HG03060 (cell line): ENCODE measurements at regions not wholly inside any gene's neighbourhood (a gene's known extent, or its start where the extent isn't known, plus 50 kb on each side); places are given as distances from the start of the nearest gene placed in this dataset.
"Not testable (repeated sequence)": the region's sequence is repeated elsewhere in the genome, so short reads cannot be mapped to it uniquely, and the experiment has no call there.

Experiments used
- ATAC-seq: cut with Tn5 transposase; IDR thresholded peaks from one replicate; pipeline ENCODE4 v1.9.1; 2021; ENCODE audit warnings: low read depth, moderate number of reproducible peaks; ENCODE audit not compliant: unreplicated experiment

- ATAC-seq, result no peak
Measured at GRCh38 chr13:76632401-76633044, 253.7 kb downstream of the KCTD12 start.

DNA sequence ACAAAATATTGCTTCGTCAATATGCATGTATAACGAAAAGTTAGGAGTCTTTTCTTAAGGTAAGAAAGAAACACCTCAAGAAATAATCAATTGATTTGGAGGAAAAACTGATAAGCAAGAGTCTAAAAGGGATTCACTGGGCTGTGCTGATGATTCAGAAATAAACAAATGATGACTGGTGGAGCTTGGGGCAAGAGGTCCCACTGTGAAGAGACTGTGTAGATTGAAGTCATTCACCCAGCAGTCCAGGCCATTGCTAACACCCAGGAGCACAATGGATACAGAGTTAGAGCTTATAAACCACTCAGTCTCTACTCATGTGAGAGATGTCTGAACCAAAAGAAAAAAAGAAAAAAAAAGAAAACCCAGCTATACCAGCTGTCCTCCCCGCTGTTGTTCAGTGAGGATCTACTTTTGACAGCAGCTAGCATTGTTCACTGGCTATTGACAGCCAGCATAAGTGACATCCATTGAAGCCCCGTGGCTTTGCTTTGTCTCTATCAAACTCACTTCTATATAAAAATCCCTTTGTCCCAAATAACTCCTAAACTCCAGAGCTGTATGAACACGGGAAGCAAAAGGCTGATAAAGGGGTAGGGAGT, 255.5 kb downstream of the KCTD12 start:
- ATAC-seq, result no peak

DNA sequence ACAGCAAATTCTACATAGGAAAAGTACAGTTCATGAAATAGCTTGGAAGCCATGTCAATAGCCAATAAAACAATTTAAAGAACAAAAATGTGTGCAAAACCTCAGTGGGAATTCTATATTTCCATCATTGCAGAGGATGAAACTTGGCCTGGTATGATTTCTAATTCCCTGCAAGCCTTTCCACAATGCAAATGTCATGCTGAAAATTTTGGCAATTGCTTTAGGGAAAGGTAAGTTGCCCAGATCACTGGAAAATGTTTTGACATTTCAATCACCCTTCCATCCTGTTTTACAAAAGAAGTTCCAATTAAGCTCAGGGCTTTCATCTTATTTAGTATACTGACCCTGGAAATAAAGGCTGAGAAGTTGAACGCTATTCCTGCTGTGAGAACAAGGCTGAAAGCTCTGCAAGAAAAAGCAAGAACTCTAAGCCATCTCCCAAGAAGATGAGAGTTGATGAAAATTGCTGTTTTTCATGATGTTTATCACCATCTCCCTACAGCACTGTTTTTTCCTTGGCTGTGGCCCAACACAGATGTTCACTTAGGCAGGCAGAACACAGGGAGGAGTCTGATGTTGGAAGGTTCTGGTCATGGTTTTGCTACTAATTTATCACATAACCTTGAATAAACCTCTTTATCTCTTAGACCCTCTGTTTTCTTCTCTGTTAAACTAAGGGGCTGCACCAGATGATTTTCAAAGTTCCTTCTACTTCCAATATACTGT, 263.7 kb downstream of the KCTD12 start:
- ATAC-seq, result no peak

- no peak for ATAC-seq
Measured at GRCh38 chr13:76621705-76622104, 264.5 kb downstream of the KCTD12 start.

- ATAC-seq, result no peak
Measured at GRCh38 chr13:76620036-76620435, 266.2 kb downstream of the KCTD12 start.

DNA sequence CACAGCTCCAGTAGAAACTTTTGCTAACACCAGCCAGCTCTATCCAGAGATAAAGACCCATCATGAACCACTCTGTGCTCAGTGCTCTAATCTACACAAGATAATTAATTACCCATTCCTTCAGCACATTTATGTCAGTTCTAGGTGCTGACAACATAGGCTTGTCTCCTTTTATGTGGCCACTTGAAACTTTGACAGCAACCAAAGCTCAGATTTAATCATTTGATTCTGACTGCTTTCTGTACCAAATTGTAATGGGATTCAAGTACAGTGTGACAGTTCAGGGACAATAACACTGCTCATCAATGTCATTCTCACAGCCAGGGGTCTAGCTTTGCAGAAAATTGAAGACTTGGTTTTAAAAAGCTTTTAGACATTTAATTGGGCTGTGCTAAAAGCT, 266.6 kb downstream of the KCTD12 start:
- ATAC-seq, result no peak

- no peak for ATAC-seq
Measured at GRCh38 chr13:76610819-76611415, 275.3 kb downstream of the KCTD12 start.

DNA sequence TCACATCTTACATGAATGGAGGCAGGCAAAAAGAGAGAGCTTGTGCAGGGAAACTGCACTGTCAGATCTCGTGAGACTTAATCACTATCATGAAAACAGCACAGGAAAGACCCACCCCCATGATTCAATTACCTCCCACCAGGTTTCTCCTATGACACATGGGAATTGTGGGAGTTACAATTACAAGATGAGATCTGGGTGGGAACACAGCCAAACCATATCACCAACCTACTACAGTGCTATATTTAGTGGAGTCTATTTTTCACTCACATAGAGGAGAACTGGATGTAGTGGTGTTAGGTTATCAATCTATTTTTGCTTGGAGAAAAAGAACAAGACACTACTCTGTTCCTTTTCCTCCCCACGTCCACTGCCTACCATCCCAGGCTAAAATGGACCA, 276.6 kb downstream of the KCTD12 start:
- ATAC-seq, result no peak

- ATAC-seq, result no peak
Measured at GRCh38 chr13:76607866-76608265, 278.3 kb downstream of the KCTD12 start.

GRCh38 chr13:76600081-76600480, 286.1 kb downstream of the KCTD12 start:
- ATAC-seq, result no peak

GRCh38 chr13:76597868-76598267, 288.3 kb downstream of the KCTD12 start:
- no peak for ATAC-seq

DNA sequence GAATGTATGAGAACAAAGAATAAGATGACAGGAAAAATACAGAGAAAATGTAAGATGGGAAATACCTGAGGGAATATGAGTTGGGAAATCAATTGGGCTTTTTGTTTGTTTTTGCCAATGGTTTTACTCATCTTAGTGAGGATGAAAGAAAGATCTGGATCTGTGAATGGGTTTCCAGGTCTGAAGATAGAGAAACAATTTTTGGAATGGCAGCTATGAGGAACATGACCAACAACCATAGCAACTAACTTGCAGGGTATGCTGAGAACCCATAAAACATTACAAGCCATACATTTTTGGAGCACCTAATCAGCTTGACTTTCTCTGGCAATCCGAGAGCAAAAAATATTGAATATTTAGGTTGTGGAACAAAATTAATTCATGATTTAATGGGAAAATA, 290.0 kb downstream of the KCTD12 start:
- no peak for ATAC-seq

DNA sequence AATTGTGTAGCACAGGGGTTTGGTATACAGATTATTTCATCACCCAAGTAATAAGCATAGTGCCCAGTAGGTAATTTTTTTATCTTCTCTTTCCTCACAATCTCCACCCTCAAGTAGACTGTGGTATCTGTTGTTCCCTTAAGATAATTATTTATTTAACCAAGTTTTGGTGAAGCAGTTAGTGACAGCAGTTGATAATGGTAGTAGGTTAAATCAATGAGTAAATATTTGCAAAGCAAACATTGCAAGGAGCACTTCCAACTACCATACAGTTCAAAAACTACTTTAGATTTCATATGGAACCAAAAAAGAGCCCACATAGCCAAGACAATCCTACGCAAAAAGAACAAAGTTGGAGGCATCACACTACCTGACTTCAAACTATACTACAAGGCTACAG, 291.8 kb downstream of the KCTD12 start:
- no peak for ATAC-seq

DNA sequence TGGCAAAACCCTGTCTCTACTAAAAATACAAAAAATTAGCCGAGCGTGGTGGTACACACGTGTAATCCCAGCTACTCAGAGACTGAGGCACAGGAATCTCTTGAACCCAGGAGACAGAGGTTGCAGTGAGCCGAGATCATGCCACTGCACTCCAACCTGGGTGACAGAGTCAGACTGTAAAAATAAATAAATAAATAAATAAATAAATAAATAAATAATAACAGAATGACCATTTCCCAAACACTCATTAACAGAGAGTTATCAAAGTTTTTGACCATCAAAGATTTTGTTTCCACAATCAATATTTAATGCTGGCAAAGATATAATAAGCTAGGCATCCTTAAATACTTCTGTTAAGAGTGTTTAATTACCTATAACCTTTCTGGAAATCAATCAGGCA, 299.4 kb downstream of the KCTD12 start:
- no peak for ATAC-seq

DNA sequence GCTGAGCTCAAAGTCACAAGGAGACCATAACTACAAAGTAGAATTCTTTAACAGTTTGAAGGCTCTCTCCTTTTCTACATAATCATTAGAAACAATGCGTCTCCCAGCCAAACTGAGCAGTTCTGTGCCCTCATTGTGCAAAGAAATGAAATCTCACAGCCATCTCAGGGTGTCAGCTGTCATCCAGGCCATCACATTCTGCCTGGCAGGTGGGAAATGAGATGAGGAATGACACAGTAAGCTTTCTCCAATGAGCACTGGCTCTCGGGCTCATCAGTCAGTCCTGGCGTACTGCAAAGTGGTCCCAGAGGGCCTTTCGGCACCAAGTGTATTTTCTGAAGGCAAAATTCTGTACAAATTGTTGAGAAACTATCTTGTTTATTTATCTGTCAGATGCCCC, 306.5 kb downstream of the KCTD12 start:
- no peak for ATAC-seq

- not testable (repeated sequence) for ATAC-seq
Measured at GRCh38 chr13:76575634-76576033, 310.6 kb downstream of the KCTD12 start.

DNA sequence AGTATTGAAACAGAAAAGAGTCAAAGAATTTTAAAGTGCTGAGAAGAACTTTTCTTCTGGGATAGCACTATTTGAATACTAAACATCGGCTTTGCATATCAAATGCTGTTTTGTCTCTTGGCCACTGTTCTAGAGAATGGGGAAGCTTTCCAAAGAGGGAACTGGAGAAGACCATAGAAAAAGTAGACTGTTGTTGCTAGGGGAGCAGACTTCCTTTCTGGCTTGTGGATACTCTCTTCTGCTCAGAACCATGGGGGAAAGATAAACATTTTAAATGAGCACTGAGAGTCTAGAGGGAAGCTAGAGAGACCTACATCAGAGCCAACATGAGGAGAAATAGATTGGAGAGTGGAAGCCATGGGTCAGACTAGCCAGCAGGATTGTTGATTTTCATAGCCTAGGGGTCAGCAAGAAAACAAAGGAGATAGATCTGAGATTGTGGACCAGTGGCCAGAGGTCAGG, 315.7 kb downstream of the KCTD12 start:
- ATAC-seq, result no peak

- no peak for ATAC-seq
Measured at GRCh38 chr13:76556627-76557026, 329.6 kb downstream of the KCTD12 start.

DNA sequence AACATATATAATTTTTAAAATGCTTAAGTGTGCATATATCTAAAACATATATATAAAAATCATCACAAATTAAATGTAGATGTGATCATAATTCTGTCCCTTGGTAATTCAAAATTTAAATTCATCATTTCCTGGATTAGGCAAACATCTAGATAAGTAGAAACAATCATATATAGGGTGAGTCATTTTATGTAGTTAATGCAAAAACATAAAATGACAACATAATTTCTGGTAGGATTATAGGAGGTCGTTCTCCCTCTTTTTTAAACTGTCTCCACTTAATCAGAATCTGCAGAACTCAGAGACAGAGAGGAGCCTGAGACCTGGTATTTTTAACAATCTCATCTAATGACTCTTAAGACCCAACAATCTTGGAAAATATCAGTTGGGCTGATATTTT, 333.4 kb downstream of the KCTD12 start:
- no peak for ATAC-seq

DNA sequence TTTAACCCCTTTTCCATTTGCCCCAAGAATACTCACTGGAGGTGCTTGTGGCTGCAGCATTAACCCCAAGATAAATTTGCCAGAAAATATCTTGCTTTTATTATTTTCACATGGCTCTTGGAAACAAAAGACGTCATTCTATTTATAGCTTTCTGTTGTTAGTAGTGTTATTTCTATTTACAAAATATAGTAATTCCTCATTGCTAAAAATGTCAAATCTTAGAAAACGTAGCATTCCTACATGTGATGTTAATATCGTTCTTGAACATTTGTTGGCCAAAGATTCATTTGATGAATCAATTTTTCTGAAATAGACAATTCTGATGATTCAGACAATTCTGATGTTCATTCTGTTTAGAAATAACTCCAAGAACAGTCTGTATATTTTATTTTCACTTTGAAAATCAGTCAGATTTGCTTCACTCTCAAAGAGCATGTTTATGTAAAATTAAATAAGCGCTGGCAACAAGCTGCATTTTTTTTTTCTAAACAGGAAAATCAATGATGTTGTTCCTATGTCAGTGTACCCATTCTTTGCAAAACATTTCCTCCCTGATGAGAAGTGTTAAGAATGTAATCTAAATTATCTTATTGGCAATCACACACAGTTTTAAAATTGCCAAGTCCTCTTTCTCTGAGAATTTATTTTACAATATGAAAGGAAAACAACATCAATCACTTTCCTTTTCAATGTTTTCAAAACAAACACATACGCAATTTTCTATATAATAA, 334.0 kb downstream of the KCTD12 start:
- no peak for ATAC-seq

- ATAC-seq, result no peak
Measured at GRCh38 chr13:76542176-76542575, 344.0 kb downstream of the KCTD12 start.
